Retinal pigment epithelial cell (primary cell): ENCODE measurements at regions not wholly inside any gene's neighbourhood (a gene's known extent, or its start where the extent isn't known, plus 50 kb on each side); places are given as distances from the start of the nearest gene placed in this dataset.

Experiments used
- DNase-seq: peaks from one replicate; pipeline ENCODE4 v3.0.0-alpha.2; 2010; ENCODE audit warnings: low read depth
- H3K4me3 ChIP-seq: 2 replicates; pipeline ENCODE4 v1.5.1; 2011; ENCODE audit warnings: mild to moderate bottlenecking, low read length, control low read depth, moderate library complexity
- CTCF ChIP-seq: conservative IDR thresholded peaks from 2 replicates; pipeline ENCODE4 v1.5.1; 2011; ENCODE audit warnings: low read depth, low read length, control low read depth, inconsistent platforms

GRCh38 chr18:39788383-39788782 is 2166.7 kb upstream of the PIK3C3 start:
- TF ChIP-seq CTCF: no peak
- DNase-seq: no peak
- H3K4me3 ChIP-seq: no peak overlapping the region

- DNase-seq: no peak
- no peak overlapping the region for H3K4me3 ChIP-seq
- TF ChIP-seq CTCF: no peak
Measured at GRCh38 chr18:39786477-39786876, 2168.6 kb upstream of the PIK3C3 start.

- TF ChIP-seq CTCF: no peak
Measured at GRCh38 chr18:39784541-39784940, 2170.5 kb upstream of the PIK3C3 start.

GRCh38 chr18:39781565-39781964 is 2173.5 kb upstream of the PIK3C3 start:
- no peak overlapping the region for H3K4me3 ChIP-seq
- TF ChIP-seq CTCF: no peak
- no peak for DNase-seq

More at GRCh38 chr18:39784541-39784940, 2170.5 kb upstream of the PIK3C3 start:
- H3K4me3 ChIP-seq: no peak overlapping the region
- no peak for DNase-seq

- TF ChIP-seq CTCF: no peak
- DNase-seq: no peak
- H3K4me3 ChIP-seq: no peak overlapping the region
Measured at GRCh38 chr18:39780774-39781173, 2174.3 kb upstream of the PIK3C3 start.

GRCh38 chr18:39779926-39780325 is 2175.1 kb upstream of the PIK3C3 start:
- no peak for TF ChIP-seq CTCF
- no peak for DNase-seq

GRCh38 chr18:39776766-39777165 is 2178.3 kb upstream of the PIK3C3 start:
- H3K4me3 ChIP-seq: no peak overlapping the region
- no peak for TF ChIP-seq CTCF
- peak; percentile 26 for DNase-seq

More at GRCh38 chr18:39779926-39780325, 2175.1 kb upstream of the PIK3C3 start:
- H3K4me3 ChIP-seq: no peak overlapping the region
